T-helper 2 cell treated with Interferon-gamma antibody and Interleukin-4, amounts not matched to agents 100 ng/mL and 5 ng/mL, for 36 hours (primary cell): ENCODE measurements at regions not wholly inside any gene's neighbourhood (a gene's known extent, or its start where the extent isn't known, plus 50 kb on each side); places are given as distances from the start of the nearest gene placed in this dataset.

ENCODE experiments used
- intact Hi-C: fragments of 100-400 bp; cut with micrococcal nuclease; formaldehyde crosslinking; loops from one replicate; pipeline ENCODE4 v1.15.1; 2023

GRCh38 chr11:104319396-104319795 is 155.4 kb upstream of the PDGFD start:
- intact Hi-C loops: no loop called here

DNA sequence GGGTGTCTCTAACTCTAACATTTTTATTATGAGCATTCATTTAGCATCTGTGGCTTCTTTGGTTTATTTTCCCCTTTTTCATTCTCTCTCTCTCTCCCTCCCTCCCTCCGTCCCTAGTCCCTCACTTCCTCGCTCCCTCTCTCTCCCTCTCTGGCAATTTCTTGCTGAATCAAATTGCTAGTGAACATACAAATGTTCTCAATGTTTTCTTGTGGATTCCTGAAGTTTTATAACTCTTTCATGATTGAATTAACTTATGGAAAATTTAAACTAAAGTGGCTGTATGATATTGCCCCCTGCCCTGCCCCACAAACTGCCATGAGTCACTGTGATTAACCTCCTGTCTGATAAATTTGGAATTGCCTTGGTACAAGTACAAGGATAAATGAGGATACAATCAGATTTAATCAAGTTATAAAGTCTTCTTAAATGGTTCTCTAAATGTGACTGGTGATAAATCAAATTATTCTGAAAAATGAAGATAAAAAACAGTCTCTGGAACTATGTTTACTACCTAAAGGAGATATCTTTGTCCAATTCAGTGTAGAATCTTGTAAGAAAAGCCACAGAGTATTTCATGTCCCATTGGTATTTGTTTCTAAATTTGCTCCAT is 143.0 kb upstream of the PDGFD start:
- intact Hi-C loops: no loop called here

DNA sequence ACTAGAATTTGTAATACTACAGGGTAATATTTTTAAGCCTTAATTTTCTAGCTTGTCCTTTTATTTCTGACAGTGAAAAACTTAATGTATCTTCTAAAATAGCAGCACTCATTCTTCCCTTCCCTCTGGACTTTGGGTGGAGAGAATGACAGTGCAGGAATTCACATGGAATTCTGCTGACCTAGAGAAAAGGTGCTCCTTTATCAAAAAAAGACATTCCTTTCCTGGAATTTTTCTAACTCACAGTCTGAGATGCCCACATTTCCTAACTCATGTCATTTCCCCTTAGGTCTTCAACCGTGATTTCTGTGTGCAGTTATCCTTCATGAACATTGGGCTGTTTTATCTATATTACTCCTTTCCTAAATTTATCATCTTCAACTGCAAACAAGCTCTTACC is 137.8 kb upstream of the PDGFD start:
- intact Hi-C loops: no loop called here

DNA sequence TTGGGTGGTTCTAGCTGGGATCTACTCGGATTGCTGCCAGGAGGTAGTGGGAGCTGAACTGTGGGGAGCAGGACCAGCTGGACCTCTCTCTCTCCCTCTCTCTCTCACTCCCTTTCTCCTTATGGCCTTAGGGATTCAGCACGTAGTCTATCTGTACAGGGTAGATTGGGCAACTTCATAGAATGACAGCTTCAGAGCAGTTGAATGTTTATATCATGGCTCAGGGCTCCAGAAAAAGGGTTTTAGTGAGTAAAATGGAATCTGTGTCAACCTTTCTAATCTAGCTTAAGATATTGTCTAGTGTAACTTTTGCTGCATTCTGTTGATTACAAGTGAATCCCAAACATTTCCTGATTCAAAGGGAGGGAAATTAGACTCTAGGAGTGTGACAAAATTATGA is 127.7 kb upstream of the PDGFD start:
- intact Hi-C loops: no loop called here

DNA sequence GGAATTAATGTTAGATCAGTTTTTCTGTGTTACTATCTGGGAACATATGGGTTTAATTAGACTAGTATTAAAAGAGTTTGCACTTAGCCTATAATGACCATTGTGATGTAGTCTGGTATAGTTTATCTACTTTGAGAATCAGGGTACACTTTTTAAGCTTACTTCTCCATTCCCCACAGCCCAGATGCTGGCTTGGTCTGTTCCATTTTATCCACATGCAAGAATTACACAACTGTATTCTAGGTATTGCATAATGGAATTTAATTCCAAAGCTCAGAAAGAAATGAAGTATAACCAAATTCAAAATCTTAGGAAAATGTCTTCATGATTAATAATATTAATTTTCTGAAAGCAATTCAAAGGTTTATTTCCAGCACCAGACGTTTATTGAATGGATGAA is 122.2 kb upstream of the PDGFD start:
- intact Hi-C loops: no loop called here

DNA sequence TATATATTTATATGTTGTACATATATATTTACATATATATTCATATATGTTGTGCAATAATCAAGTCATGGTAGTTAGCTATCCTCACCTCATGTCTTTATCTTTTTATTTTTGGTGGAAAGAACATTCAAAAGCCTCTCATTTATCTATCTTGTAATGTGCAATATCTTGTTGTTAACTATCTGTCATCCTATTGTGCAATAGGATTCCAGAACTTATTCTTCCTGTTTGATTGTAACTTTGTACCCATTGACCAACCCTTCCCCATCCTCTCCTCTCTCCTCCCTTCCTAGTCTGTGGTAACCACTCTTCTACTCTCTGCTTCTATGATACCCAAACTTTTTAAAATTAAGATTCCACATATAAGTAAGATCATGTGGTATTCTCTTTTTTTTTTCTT is 115.6 kb upstream of the PDGFD start:
- intact Hi-C loops: no loop called here

GRCh38 chr11:104275992-104276391 is 112.0 kb upstream of the PDGFD start:
- intact Hi-C loops: no loop called here

DNA sequence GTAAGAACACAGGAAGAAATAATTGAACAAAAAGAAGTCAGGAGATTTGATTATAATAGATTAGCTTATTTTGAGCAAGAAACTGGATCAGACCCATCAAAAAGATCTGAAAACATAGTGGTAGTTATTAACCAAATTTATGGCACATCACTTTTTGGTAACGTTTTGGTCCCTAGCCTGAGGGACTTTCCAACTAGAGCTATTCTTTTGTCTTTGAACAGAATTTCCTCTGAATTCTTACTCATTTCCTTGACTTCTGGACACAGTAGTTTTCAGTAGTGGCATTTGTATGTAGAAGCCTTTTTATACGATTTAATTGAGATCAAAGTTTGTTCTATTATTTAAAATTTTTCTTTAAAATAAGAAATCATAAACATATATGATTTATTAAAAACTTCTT is 96.5 kb upstream of the PDGFD start:
- intact Hi-C loops: no loop called here

DNA sequence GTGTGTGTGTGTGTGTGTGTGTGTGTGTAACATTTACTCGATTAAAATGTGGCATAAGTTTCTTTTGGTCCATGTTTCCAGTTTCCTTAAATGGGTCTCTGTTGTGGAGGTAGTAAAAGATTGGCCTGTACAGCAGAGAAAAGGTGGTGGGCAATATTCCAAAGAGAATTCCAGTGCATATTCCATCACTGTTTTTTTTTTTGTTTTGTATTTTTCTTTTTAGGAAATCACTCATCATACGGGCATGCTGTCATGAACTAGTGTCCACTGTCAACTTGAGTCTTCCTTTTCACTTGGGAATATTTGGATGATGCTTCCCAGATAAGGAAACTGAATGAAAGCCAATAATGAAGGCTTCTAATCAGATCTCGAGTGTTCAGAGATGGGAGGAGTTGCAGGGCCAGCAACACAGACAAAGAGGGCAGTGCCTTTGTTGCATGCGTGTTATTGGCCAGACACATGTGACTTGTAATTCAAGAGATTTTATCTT is 95.2 kb upstream of the PDGFD start:
- intact Hi-C loops: loop anchor here (10.0 kb wide), 1 partner anchor 1606 kb away; no protein-coding TSS in a partner anchor

- intact Hi-C loops: loop anchor here (10.0 kb wide), 1 partner anchor 1608 kb away; no protein-coding TSS in a partner anchor
Measured at GRCh38 chr11:104256525-104256924, 92.6 kb upstream of the PDGFD start.

DNA sequence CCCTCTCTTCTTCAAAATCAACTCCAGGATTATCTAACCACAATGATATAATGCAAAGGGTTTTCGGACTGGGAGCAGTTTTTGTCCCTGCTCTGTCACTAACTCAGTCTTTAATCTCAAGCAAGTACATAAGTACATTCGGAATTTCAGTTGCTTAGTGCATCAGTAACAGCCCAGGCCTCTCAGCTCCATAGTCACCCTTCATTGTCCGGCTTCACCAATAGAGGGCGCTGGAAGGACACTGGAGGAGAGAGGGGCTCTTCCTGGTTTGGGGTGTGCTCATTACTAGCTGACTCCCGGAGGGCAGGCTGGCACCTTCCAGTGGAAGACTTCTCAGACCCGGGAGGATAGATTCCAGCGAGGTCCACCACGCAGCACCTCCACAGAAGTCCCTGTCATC is 90.4 kb upstream of the PDGFD start:
- intact Hi-C loops: loop anchor here (1.0 to 10.0 kb wide), 2 partner anchors 572 to 1610 kb away; no protein-coding TSS in a partner anchor

GRCh38 chr11:104246590-104246989 is 82.6 kb upstream of the PDGFD start:
- intact Hi-C loops: no loop called here

- intact Hi-C loops: no loop called here
Measured at GRCh38 chr11:104238916-104239315, 75.0 kb upstream of the PDGFD start.

DNA sequence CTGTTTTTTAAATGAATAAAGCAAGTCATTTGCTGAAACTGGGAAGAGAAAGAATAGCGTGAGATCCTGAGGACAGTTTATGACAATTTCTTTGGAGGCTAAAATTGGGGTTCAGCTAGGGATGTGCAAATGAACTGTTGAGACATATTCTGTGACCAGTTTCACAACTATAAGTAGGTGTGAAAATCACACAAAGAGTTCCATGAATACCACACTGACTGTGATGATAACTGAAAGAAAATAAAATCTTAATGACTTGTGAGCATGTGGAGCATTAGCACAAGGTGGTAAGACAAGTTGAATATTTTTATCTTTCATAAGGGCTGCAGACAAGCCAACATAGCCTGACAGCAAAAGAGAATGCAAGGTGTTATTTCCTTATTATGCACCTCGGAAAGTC is 61.1 kb upstream of the PDGFD start:
- intact Hi-C loops: no loop called here

GRCh38 chr11:104222464-104222863 is 58.5 kb upstream of the PDGFD start:
- intact Hi-C loops: no loop called here

GRCh38 chr11:104221455-104221854 is 57.5 kb upstream of the PDGFD start:
- intact Hi-C loops: no loop called here

GRCh38 chr11:104219096-104219495 is 55.1 kb upstream of the PDGFD start:
- intact Hi-C loops: no loop called here

DNA sequence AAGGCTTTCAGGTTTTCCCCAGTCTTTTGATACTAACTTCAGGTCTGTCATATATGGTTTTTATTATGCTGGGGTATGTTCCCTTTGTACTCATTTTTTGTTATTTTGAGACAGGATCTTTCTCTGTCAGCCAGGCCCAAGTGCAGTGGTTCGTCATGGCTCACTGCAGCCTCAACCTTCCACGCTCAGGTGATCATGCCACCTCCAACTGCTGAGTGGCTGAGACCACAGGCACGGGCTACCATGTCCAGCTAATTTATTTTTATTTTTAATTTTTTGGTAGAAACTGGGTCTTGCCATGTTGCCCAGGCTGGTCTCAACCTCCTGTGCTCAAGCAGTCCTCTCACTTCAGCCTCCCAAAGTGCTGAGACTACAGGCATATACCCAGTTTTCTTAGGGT is 50.6 kb upstream of the PDGFD start:
- intact Hi-C loops: no loop called here
